ENCODE measurements at regions not wholly inside any gene's neighbourhood (a gene's known extent, or its start where the extent isn't known, plus 50 kb on each side); places are given as distances from the start of the nearest gene placed in this dataset.
A peak's percentile ranks its signal among the peaks of the same experiment; 100 is the strongest.

DNA sequence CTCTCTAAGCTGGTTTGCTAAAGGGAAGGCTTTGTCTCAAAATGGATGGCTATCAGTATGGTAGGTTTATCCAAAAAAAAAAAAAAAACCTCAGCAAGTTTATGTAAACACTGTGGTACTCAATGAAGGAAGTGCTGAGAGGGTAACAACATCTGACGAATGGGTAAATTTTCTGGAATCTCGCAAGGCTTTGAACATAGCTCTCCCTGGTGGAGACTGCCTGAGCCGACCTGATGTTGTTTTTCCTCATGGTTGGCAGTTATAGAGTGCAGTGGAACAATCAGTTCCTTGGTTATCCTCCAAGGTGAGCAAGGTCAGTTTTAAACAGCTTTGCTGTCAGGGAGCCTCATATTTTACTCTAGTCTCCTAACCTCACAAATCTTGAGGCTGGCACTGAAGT, 94.6 kb downstream of the ZPLD1 start:
- TF ChIP-seq, protein P1, sequence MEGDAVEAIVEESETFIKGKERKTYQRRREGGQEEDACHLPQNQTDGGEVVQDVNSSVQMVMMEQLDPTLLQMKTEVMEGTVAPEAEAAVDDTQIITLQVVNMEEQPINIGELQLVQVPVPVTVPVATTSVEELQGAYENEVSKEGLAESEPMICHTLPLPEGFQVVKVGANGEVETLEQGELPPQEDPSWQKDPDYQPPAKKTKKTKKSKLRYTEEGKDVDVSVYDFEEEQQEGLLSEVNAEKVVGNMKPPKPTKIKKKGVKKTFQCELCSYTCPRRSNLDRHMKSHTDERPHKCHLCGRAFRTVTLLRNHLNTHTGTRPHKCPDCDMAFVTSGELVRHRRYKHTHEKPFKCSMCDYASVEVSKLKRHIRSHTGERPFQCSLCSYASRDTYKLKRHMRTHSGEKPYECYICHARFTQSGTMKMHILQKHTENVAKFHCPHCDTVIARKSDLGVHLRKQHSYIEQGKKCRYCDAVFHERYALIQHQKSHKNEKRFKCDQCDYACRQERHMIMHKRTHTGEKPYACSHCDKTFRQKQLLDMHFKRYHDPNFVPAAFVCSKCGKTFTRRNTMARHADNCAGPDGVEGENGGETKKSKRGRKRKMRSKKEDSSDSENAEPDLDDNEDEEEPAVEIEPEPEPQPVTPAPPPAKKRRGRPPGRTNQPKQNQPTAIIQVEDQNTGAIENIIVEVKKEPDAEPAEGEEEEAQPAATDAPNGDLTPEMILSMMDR (IDR thresholded peaks at IDR 0.05; ENCODE audit: poor library complexity) = peak; percentile 48
- TF ChIP-seq EZH2phosphoT487 (IDR thresholded peaks at IDR 0.05; ENCODE audit: low read depth, severe bottlenecking, unreplicated experiment) (no peak), EZH2 (IDR thresholded peaks at IDR 0.05; ENCODE audit: borderline replicate concordance) (no peak)
